ENCODE measurements at regions not wholly inside any gene's neighbourhood (a gene's known extent, or its start where the extent isn't known, plus 50 kb on each side); places are given as distances from the start of the nearest gene placed in this dataset.
A peak's percentile ranks its signal among the peaks of the same experiment; 100 is the strongest.
"Not testable (repeated sequence)": the region's sequence is repeated elsewhere in the genome, so short reads cannot be mapped to it uniquely, and the experiment has no call there.

DNA sequence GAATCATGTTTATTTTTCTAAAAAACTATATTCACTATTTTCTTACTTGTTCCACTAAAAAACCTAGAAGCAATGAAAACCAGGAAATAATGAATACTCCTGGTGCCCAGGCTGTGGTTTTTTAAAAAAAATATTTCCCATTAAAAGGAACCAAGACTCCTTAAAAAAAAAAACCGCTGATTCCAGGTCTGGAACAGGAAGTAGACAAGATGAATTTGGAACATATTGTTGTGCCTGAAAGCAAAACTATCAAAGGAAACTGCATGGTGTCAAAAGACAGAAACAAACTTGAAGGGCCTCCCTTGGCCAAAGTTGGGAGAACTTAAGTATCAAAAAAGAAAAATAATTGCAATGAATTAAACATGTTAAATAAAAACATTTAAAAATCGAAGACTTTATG lies 245.3 kb upstream of the P2RY1 start:
- Mint-ChIP-seq H3K27ac (no peak overlapping the region), H3K4me3 (no peak overlapping the region), H3K36me3 (no peaks in the 10 kb centered on the region), H3K9me3 (no peaks in the 10 kb centered on the region), H3K27me3 (ENCODE audit: low read depth) (no peaks in the 10 kb centered on the region), H3K4me1 (peaks cover 2% of the 10 kb centered on the region)
- TF ChIP-seq, protein P1, sequence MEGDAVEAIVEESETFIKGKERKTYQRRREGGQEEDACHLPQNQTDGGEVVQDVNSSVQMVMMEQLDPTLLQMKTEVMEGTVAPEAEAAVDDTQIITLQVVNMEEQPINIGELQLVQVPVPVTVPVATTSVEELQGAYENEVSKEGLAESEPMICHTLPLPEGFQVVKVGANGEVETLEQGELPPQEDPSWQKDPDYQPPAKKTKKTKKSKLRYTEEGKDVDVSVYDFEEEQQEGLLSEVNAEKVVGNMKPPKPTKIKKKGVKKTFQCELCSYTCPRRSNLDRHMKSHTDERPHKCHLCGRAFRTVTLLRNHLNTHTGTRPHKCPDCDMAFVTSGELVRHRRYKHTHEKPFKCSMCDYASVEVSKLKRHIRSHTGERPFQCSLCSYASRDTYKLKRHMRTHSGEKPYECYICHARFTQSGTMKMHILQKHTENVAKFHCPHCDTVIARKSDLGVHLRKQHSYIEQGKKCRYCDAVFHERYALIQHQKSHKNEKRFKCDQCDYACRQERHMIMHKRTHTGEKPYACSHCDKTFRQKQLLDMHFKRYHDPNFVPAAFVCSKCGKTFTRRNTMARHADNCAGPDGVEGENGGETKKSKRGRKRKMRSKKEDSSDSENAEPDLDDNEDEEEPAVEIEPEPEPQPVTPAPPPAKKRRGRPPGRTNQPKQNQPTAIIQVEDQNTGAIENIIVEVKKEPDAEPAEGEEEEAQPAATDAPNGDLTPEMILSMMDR (IDR thresholded peaks at IDR 0.05; ENCODE audit: unreplicated experiment), result no peak
- no peak for DNase-seq (ENCODE audit: low spot score in 2 of 2, unreplicated experiment in 2 of 2)

DNA sequence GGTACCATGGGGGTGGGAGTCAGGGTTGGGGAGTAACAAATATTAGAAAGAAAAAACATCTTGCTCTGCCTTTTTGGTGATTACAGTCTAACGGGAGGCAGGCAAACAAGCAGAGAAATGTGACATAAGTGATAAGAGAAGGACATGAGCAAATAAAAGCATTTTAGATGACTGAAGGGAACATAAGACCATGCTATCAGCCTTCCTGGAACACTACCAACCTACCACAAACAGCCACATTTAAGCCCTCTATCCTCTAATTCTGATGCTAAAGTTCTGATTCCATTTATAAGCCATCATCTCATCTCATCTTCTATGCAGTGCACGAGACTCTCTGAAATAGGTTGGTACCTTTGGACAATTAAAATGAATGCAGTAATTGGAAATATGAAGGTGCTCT lies 243.4 kb upstream of the P2RY1 start:
- TF ChIP-seq, protein P1 (IDR thresholded peaks at IDR 0.05; ENCODE audit: unreplicated experiment), result no peak
- no peak overlapping the region for H3K27ac Mint-ChIP-seq
- no peak overlapping the region for H3K4me3 Mint-ChIP-seq
- H3K4me1 Mint-ChIP-seq, result peaks cover 7% of the 10 kb centered on the region
- no peak for DNase-seq (ENCODE audit: low spot score in 2 of 2, unreplicated experiment in 2 of 2)
- H3K27me3 Mint-ChIP-seq (ENCODE audit: low read depth), result no peaks in the 10 kb centered on the region
- H3K36me3 Mint-ChIP-seq, result no peaks in the 10 kb centered on the region
- H3K9me3 Mint-ChIP-seq, result no peaks in the 10 kb centered on the region

DNA sequence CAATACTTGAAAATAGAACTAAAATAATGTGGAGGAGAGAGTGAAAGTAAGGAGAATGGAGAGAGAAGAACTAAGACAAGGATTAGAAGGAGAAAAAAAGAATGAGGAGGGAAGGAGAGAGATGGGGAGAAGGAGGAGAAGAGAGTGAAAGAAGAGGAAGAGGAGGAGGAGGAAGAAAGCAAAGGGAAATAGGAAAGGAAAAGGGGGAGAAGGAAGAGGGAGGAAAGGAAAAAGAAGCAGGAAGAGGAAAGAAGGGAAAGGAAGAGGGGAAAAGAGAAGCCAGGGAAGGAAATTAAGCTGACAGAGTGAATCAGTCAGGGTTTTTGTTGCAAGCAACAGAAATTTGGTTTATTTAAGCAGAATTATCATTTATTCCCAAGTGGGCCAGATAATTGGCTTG lies 241.7 kb upstream of the P2RY1 start:
- H3K4me1 Mint-ChIP-seq, result peaks cover 17% of the 10 kb centered on the region
- no peaks in the 10 kb centered on the region for H3K9me3 Mint-ChIP-seq
- TF ChIP-seq, protein P1 (IDR thresholded peaks at IDR 0.05; ENCODE audit: unreplicated experiment), result no peak
- no peaks in the 10 kb centered on the region for H3K27me3 Mint-ChIP-seq (ENCODE audit: low read depth)
- no peak overlapping the region for H3K27ac Mint-ChIP-seq
- H3K36me3 Mint-ChIP-seq, result no peaks in the 10 kb centered on the region
- no peak for DNase-seq (ENCODE audit: low spot score in 2 of 2, unreplicated experiment in 2 of 2)
- H3K4me3 Mint-ChIP-seq, result no peak overlapping the region

DNA sequence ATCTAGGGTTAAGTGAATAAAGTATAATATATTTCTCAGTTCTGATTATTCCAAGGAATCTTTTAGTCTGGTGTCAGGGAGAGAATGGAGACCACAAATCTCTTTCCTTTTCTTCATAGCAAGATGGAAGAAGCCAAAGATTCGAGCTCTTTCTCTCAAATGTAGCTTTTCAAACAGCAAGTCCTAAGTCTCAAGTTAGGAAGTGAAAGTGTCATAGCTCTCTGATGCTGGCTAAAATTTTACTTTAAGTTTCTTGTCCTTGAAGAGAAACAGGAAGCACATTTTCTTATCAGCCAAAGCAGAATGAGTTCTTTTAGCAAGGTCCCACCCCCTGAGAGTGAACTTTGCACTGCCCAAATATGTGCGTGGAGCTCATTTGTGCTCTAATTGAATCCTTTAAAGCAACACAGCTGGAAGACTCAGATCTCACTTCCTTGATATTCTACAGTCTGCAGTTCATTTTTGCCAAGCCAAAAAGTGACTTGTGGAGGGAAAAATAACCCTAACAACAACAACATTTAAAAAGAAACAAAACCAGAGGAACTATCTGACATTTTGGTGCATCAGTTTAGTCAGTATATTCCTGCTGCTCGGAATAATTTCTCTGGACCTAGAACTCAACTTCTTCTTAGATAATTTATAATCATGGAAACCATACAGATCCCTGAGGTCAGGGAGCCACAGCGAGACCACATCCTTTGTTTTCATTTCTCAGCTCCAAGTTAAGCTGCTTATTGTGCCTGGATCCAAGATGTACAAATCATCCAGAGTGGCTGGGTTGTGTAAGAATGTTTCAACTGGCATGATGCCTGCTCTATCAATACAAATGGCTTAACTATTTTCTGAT lies 238.7 kb upstream of the P2RY1 start:
- H3K4me1 Mint-ChIP-seq, result peaks cover 17% of the 10 kb centered on the region
- no peaks in the 10 kb centered on the region for H3K27me3 Mint-ChIP-seq (ENCODE audit: low read depth)
- H3K9me3 Mint-ChIP-seq, result no peaks in the 10 kb centered on the region
- TF ChIP-seq, protein P1 (IDR thresholded peaks at IDR 0.05; ENCODE audit: unreplicated experiment), result no peak
- H3K4me3 Mint-ChIP-seq, result peak overlapping the region; percentile 22
- H3K36me3 Mint-ChIP-seq, result no peaks in the 10 kb centered on the region
- no peak for DNase-seq (ENCODE audit: low spot score in 2 of 2, unreplicated experiment in 2 of 2)
- peak overlapping the region; percentile 94 for H3K27ac Mint-ChIP-seq

DNA sequence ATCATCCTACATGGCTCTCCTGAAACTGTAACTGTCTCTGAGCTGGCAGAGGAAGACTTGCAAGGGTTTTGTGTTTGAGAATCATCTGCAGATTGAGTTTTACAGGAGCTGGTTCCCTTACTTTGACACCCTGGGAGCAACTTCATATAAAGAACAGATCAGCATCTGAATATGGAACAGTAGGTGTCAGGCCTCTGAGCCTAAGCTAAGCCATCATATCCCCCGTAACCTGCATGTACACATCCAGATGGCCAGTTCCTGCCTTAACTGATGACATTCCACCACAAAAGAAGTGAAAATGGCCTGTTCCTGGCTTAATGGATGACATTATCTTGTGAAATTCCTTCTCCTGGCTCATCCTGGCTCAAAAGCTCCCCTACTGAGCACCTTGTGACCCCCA lies 238.1 kb upstream of the P2RY1 start:
- not testable (repeated sequence) for H3K4me3 Mint-ChIP-seq; H3K36me3 Mint-ChIP-seq; H3K27me3 Mint-ChIP-seq (ENCODE audit: low read depth); DNase-seq (ENCODE audit: low spot score in 2 of 2, unreplicated experiment in 2 of 2); H3K9me3 Mint-ChIP-seq
- Mint-ChIP-seq H3K4me1 (peaks cover 17% of the 10 kb centered on the region), H3K27ac (peak overlapping the region; percentile 94)

DNA sequence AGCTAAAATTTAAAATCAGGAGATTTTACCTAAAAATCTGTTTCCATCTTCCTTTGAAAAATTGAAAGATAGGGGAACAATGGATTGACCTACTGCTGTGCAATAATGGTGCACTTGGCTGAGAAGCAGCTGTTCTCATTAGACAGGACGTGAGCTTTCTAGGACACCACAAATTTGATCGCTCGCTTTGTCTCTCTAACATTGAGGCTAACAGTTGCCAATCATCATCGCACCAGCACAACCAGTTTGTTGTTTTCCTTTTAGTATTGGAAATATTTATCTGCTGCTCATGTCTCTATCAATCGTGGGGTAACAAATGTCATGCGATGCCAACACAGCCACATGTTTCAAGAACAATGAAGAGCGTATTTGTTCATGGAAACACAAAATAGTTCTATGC lies 228.8 kb upstream of the P2RY1 start:
- H3K4me3 Mint-ChIP-seq, result no peak overlapping the region
- H3K27ac Mint-ChIP-seq, result peak overlapping the region; percentile 1
- TF ChIP-seq, protein P1 (IDR thresholded peaks at IDR 0.05; ENCODE audit: unreplicated experiment), result no peak
- DNase-seq (ENCODE audit: low spot score in 2 of 2, unreplicated experiment in 2 of 2), result no peak
- peaks cover 4% of the 10 kb centered on the region for H3K9me3 Mint-ChIP-seq
- H3K4me1 Mint-ChIP-seq, result peaks cover 15% of the 10 kb centered on the region
- H3K36me3 Mint-ChIP-seq, result no peaks in the 10 kb centered on the region
- no peaks in the 10 kb centered on the region for H3K27me3 Mint-ChIP-seq (ENCODE audit: low read depth)

All from mesothelial cell of epicardium (in vitro differentiated cells).